ENCODE measurements at regions not wholly inside any gene's neighbourhood (a gene's known extent, or its start where the extent isn't known, plus 50 kb on each side); places are given as distances from the start of the nearest gene placed in this dataset.

- TF ChIP-seq CTCF (IDR thresholded peaks at IDR 0.05; ENCODE audit: insufficient read depth, low read length): no peak
- TF ChIP-seq POLR2AphosphoS5 (IDR thresholded peaks at IDR 0.05; ENCODE audit: low read depth): no peak
- TF ChIP-seq, protein P1, sequence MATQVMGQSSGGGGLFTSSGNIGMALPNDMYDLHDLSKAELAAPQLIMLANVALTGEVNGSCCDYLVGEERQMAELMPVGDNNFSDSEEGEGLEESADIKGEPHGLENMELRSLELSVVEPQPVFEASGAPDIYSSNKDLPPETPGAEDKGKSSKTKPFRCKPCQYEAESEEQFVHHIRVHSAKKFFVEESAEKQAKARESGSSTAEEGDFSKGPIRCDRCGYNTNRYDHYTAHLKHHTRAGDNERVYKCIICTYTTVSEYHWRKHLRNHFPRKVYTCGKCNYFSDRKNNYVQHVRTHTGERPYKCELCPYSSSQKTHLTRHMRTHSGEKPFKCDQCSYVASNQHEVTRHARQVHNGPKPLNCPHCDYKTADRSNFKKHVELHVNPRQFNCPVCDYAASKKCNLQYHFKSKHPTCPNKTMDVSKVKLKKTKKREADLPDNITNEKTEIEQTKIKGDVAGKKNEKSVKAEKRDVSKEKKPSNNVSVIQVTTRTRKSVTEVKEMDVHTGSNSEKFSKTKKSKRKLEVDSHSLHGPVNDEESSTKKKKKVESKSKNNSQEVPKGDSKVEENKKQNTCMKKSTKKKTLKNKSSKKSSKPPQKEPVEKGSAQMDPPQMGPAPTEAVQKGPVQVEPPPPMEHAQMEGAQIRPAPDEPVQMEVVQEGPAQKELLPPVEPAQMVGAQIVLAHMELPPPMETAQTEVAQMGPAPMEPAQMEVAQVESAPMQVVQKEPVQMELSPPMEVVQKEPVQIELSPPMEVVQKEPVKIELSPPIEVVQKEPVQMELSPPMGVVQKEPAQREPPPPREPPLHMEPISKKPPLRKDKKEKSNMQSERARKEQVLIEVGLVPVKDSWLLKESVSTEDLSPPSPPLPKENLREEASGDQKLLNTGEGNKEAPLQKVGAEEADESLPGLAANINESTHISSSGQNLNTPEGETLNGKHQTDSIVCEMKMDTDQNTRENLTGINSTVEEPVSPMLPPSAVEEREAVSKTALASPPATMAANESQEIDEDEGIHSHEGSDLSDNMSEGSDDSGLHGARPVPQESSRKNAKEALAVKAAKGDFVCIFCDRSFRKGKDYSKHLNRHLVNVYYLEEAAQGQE (IDR thresholded peaks at IDR 0.05; ENCODE audit: insufficient replicate concordance, low read depth): no peak
- no peak for TF ChIP-seq SPI1 (IDR thresholded peaks at IDR 0.05; ENCODE audit: borderline replicate concordance, low read depth)
- no peak for TF ChIP-seq GABPA (IDR thresholded peaks at IDR 0.05; ENCODE audit: low read depth)
Measured at GRCh38 chr2:191512216-191512835, 165.6 kb upstream of the NABP1 start.

Data from HL-60 (cell line).